ENCODE measurements at regions not wholly inside any gene's neighbourhood (a gene's known extent, or its start where the extent isn't known, plus 50 kb on each side); places are given as distances from the start of the nearest gene placed in this dataset.

DNA sequence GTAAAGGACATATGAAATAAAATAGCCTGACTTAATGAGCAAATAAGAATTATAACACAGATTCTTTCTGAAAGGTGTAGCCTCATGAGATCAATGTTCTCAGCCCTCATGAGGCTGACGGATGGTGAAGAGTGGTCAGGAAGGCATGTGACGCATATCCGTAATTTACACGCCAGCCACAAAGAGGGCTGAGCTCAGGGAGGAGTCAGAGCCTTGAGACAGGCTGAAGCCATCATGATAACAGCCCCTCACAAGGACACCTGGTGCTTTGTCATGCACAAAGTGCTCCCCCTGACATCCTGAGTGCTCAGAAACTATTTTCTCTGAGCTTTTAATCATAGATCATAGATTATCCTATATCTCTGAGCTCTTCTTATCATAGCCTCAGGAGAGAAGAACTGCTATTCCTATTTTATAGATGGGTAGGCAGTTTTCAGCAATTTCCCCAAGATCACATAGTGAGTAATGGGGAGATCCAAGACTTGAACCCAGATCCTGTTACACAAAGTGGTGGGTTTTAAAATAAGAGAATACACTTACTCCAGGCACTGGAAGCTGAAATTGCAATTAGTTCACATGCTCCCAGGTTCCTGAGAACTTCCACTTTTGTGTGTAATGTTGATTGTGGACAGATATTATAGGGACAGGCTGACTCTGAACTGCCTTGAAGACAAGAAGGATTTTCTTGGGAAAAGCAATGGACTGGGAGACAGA lies 267.1 kb downstream of the RPLP1 start:
- in situ Hi-C loops (cut with HindIII; ENCODE audit: low pct_unique_long_range_greater_than_20kb, low sequenced_read_pairs) = no loop called here
- CTCF ChIA-PET = no interaction called here

DNA sequence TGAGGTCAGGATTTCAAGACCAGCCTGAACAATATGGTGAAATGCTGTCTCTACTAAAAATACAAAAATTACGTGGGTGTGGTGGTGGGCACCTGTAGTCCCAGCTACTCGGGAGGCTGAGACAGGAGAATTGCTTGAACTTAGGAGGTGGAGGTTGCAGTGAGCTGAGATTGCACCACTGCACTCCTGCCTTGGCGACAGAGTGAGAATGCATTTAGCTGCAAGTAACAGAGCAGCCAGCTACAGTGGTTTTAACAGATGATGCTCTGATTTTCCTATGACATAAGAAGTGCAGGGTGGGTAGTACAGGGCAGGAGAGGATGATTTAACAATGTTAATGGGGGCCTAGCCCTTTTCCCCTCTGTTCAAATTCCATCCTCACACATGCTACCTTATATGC lies 267.9 kb downstream of the RPLP1 start:
- no peaks in the 10 kb centered on the region for H3K4me1 ChIP-seq (ENCODE audit: control insufficient read depth, insufficient read depth, low read length)
- in situ Hi-C loops (cut with HindIII; ENCODE audit: low pct_unique_long_range_greater_than_20kb, low sequenced_read_pairs) (no loop called here), intact Hi-C loops (cut with micrococcal nuclease; ENCODE audit: unreplicated experiment) (loop anchor here (10.0 kb wide), 1 partner anchor 126 kb away; no protein-coding TSS in a partner anchor)
- POLR2A ChIA-PET = no interaction called here
- H3K27ac ChIP-seq (ENCODE audit: low read length) = no peak overlapping the region
- CTCF ChIA-PET = no interaction called here
- no peak overlapping the region for H3K4me3 ChIP-seq (ENCODE audit: low read depth in 2 of 2, low read length in 2 of 2)
- no TSS peak for BruUV-seq (replicated peaks)
- no peaks in the 10 kb centered on the region for H3K27me3 ChIP-seq (ENCODE audit: control insufficient read depth, insufficient read depth, low read length)
- TF ChIP-seq SIN3A (IDR thresholded peaks at IDR 0.05; ENCODE audit: borderline replicate concordance, insufficient read depth, low read depth, low read length) = no peak
- TF ChIP-seq, protein P1, sequence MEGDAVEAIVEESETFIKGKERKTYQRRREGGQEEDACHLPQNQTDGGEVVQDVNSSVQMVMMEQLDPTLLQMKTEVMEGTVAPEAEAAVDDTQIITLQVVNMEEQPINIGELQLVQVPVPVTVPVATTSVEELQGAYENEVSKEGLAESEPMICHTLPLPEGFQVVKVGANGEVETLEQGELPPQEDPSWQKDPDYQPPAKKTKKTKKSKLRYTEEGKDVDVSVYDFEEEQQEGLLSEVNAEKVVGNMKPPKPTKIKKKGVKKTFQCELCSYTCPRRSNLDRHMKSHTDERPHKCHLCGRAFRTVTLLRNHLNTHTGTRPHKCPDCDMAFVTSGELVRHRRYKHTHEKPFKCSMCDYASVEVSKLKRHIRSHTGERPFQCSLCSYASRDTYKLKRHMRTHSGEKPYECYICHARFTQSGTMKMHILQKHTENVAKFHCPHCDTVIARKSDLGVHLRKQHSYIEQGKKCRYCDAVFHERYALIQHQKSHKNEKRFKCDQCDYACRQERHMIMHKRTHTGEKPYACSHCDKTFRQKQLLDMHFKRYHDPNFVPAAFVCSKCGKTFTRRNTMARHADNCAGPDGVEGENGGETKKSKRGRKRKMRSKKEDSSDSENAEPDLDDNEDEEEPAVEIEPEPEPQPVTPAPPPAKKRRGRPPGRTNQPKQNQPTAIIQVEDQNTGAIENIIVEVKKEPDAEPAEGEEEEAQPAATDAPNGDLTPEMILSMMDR (IDR thresholded peaks at IDR 0.05) = no peak
- TF ChIP-seq, protein P2, sequence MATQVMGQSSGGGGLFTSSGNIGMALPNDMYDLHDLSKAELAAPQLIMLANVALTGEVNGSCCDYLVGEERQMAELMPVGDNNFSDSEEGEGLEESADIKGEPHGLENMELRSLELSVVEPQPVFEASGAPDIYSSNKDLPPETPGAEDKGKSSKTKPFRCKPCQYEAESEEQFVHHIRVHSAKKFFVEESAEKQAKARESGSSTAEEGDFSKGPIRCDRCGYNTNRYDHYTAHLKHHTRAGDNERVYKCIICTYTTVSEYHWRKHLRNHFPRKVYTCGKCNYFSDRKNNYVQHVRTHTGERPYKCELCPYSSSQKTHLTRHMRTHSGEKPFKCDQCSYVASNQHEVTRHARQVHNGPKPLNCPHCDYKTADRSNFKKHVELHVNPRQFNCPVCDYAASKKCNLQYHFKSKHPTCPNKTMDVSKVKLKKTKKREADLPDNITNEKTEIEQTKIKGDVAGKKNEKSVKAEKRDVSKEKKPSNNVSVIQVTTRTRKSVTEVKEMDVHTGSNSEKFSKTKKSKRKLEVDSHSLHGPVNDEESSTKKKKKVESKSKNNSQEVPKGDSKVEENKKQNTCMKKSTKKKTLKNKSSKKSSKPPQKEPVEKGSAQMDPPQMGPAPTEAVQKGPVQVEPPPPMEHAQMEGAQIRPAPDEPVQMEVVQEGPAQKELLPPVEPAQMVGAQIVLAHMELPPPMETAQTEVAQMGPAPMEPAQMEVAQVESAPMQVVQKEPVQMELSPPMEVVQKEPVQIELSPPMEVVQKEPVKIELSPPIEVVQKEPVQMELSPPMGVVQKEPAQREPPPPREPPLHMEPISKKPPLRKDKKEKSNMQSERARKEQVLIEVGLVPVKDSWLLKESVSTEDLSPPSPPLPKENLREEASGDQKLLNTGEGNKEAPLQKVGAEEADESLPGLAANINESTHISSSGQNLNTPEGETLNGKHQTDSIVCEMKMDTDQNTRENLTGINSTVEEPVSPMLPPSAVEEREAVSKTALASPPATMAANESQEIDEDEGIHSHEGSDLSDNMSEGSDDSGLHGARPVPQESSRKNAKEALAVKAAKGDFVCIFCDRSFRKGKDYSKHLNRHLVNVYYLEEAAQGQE (IDR thresholded peaks at IDR 0.05; ENCODE audit: insufficient read depth in 1 of 2, low read depth in 2 of 2, low read length in 1 of 2) = no peak
- TF ChIP-seq TCF7L2 (IDR thresholded peaks at IDR 0.05; ENCODE audit: low read depth, low read length) = no peak
- no peaks in the 10 kb centered on the region for H3K36me3 ChIP-seq (ENCODE audit: control insufficient read depth, insufficient read depth, low read length)
- DNase-seq (ENCODE audit: low read depth, low spot score) = no peak
- no peaks in the 10 kb centered on the region for H3K9me3 ChIP-seq (ENCODE audit: control insufficient read depth, insufficient read depth, low read depth, low read length)
- no peak for ATAC-seq

More for the DNA sequence above, 267.1 kb downstream of the RPLP1 start:
- no peak for DNase-seq (ENCODE audit: low read depth, low spot score)
- no peaks in the 10 kb centered on the region for H3K36me3 ChIP-seq (ENCODE audit: control insufficient read depth, insufficient read depth, low read length)
- no peak for ATAC-seq
- BruUV-seq (replicated peaks) = no TSS peak
- POLR2A ChIA-PET = interaction anchor here (0.5 kb wide), 1 partner anchor 15 kb away, joined by 9 read pairs; no protein-coding TSS in a partner anchor
- H3K9me3 ChIP-seq (ENCODE audit: control insufficient read depth, insufficient read depth, low read depth, low read length) = no peaks in the 10 kb centered on the region
- H3K27ac ChIP-seq (ENCODE audit: low read length) = no peak overlapping the region
- no peak overlapping the region for H3K4me3 ChIP-seq (ENCODE audit: low read depth in 2 of 2, low read length in 2 of 2)
- H3K4me1 ChIP-seq (ENCODE audit: control insufficient read depth, insufficient read depth, low read length) = no peaks in the 10 kb centered on the region
- intact Hi-C loops (cut with micrococcal nuclease; ENCODE audit: unreplicated experiment) = loop anchor here (10.0 kb wide), 1 partner anchor 125 kb away; no protein-coding TSS in a partner anchor
- TF ChIP-seq, protein P2 (IDR thresholded peaks at IDR 0.05; ENCODE audit: insufficient read depth in 1 of 2, low read depth in 2 of 2, low read length in 1 of 2) = no peak
- TF ChIP-seq SIN3A (IDR thresholded peaks at IDR 0.05; ENCODE audit: borderline replicate concordance, insufficient read depth, low read depth, low read length) (no peak), TCF7L2 (IDR thresholded peaks at IDR 0.05; ENCODE audit: low read depth, low read length) (no peak), POLR2AphosphoS5 (IDR thresholded peaks at IDR 0.05; ENCODE audit: low read depth, low read length) (no peak)
- TF ChIP-seq, protein P1 (IDR thresholded peaks at IDR 0.05) = no peak
- H3K27me3 ChIP-seq (ENCODE audit: control insufficient read depth, insufficient read depth, low read length) = no peaks in the 10 kb centered on the region
